HFFc6 (cell line): ENCODE measurements at regions not wholly inside any gene's neighbourhood (a gene's known extent, or its start where the extent isn't known, plus 50 kb on each side); places are given as distances from the start of the nearest gene placed in this dataset.
A peak's percentile ranks its signal among the peaks of the same experiment; 100 is the strongest.

Experiments
- DNase-seq: peaks from one replicate; pipeline ENCODE4 v3.0.0-alpha.2; 2018
- H3K27ac Mint-ChIP-seq: 2 replicates; pipeline ENCODE4 v1.8.0; 2020; ENCODE audit warnings: mild to moderate bottlenecking, mixed read lengths
- H3K27me3 Mint-ChIP-seq: 2 replicates; pipeline ENCODE4 v1.8.0; 2021; ENCODE audit warnings: mild to moderate bottlenecking, moderate library complexity, mixed read lengths; ENCODE audit not compliant: insufficient read depth
- H3K36me3 Mint-ChIP-seq: 2 replicates; pipeline ENCODE4 v1.8.0; 2021; ENCODE audit warnings: low read depth, mixed read lengths
- H3K4me1 Mint-ChIP-seq: 2 replicates; pipeline ENCODE4 v1.8.0; 2020; ENCODE audit warnings: low read depth, mixed read lengths
- H3K4me3 Mint-ChIP-seq: 2 replicates; pipeline ENCODE4 v1.8.0; 2020; ENCODE audit warnings: mild to moderate bottlenecking, moderate library complexity, mixed read lengths
- H3K9me3 Mint-ChIP-seq: 2 replicates; pipeline ENCODE4 v1.8.0; 2020; ENCODE audit warnings: mild to moderate bottlenecking, mixed read lengths
- CTCF ChIP-seq: fragments of 200-600 bp; sonication (generic); IDR thresholded peaks from 2 replicates; pipeline ENCODE4 v1.5.0; 2021; ENCODE audit warnings: antibody characterized with exemption, mild to moderate bottlenecking

GRCh38 chr2:191499050-191499449 is 178.9 kb upstream of the NABP1 start:
- H3K36me3 Mint-ChIP-seq: 0 out of 2 replicates have a peak, but pooled peaks cover 5% of the 10 kb centered on the region
- no peak for TF ChIP-seq CTCF
- H3K4me1 Mint-ChIP-seq: peaks cover 24% of the 10 kb centered on the region
- no peak overlapping the region for H3K27ac Mint-ChIP-seq
- DNase-seq: no peak
- H3K4me3 Mint-ChIP-seq: no peak overlapping the region
- H3K27me3 Mint-ChIP-seq: no peaks in the 10 kb centered on the region; the same call in 1 of the 2 replicates
- no peaks in the 10 kb centered on the region for H3K9me3 Mint-ChIP-seq

- Mint-ChIP-seq H3K27me3 (no peaks in the 10 kb centered on the region), H3K9me3 (no peaks in the 10 kb centered on the region)
- peak; percentile 33 for DNase-seq
Observed at GRCh38 chr2:191499874-191500565, 177.9 kb upstream of the NABP1 start.

GRCh38 chr2:191500566-191500883 is 177.4 kb upstream of the NABP1 start:
- no peaks in the 10 kb centered on the region for H3K36me3 Mint-ChIP-seq
- no peaks in the 10 kb centered on the region for H3K27me3 Mint-ChIP-seq
- no peak overlapping the region; the same call in 1 of the 2 replicates for H3K27ac Mint-ChIP-seq
- H3K9me3 Mint-ChIP-seq: no peaks in the 10 kb centered on the region
- 0 out of 2 replicates have a peak overlapping the region, but pooled peaks have one; percentile 50 for H3K4me3 Mint-ChIP-seq
- H3K4me1 Mint-ChIP-seq: peaks cover 24% of the 10 kb centered on the region
- DNase-seq: no peak
- TF ChIP-seq CTCF: no peak

More at GRCh38 chr2:191499874-191500565, 177.9 kb upstream of the NABP1 start:
- Mint-ChIP-seq H3K27ac (peak overlapping the region; percentile 19), H3K36me3 (no peaks in the 10 kb centered on the region), H3K4me1 (peaks cover 24% of the 10 kb centered on the region), H3K4me3 (peak overlapping the region; percentile 50; the same call in 1 of the 2 replicates)
- no peak for TF ChIP-seq CTCF

GRCh38 chr2:191500884-191501560 is 176.9 kb upstream of the NABP1 start:
- no peaks in the 10 kb centered on the region for H3K27me3 Mint-ChIP-seq
- no peak overlapping the region for H3K27ac Mint-ChIP-seq
- DNase-seq: no peak

GRCh38 chr2:191501561-191502168 is 176.3 kb upstream of the NABP1 start:
- no peak overlapping the region for H3K4me3 Mint-ChIP-seq
- peak; percentile 28 for DNase-seq
- no peaks in the 10 kb centered on the region for H3K9me3 Mint-ChIP-seq
- TF ChIP-seq CTCF: peak; percentile 86
- no peaks in the 10 kb centered on the region for H3K36me3 Mint-ChIP-seq
- H3K27me3 Mint-ChIP-seq: no peaks in the 10 kb centered on the region
- H3K27ac Mint-ChIP-seq: no peak overlapping the region
- peaks cover 24% of the 10 kb centered on the region for H3K4me1 Mint-ChIP-seq

More at GRCh38 chr2:191500884-191501560, 176.9 kb upstream of the NABP1 start:
- Mint-ChIP-seq H3K4me1 (peaks cover 24% of the 10 kb centered on the region), H3K9me3 (no peaks in the 10 kb centered on the region), H3K36me3 (no peaks in the 10 kb centered on the region), H3K4me3 (no peak overlapping the region)
- TF ChIP-seq CTCF: no peak
